ENCODE measurements at regions not wholly inside any gene's neighbourhood (a gene's known extent, or its start where the extent isn't known, plus 50 kb on each side); places are given as distances from the start of the nearest gene placed in this dataset.

DNA sequence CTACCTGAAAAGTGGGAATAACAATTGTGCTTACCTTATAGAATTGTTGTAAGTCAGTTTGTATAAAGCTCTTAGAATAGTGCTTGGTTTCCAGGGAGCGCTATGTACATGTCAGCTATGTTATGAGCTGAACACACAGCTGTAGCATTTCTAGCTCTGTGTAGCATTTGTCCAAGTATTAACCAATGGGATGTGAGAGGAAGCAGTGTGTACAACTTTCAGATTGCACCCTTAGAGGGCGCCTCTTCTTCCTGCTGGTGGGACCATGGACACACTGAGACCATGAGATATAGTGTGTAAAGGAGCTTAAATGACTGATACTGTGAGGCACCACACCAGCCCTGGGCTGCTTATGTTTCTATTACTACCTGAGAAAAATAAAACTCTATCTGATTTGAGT, 380.2 kb downstream of the LNPK start:
- H3K36me3 ChIP-seq (ENCODE audit: insufficient read depth, low read length): no peaks in the 10 kb centered on the region
- no peaks in the 10 kb centered on the region for H3F3A ChIP-seq (ENCODE audit: insufficient read depth, low read length)
- H4K20me1 ChIP-seq (ENCODE audit: insufficient read depth, low read length): no peaks in the 10 kb centered on the region
- H3K9ac ChIP-seq (ENCODE audit: low read length): no peak overlapping the region
- no peaks in the 10 kb centered on the region for H3K9me2 ChIP-seq (ENCODE audit: low read depth, low read length)
- no peak overlapping the region for H2AFZ ChIP-seq (ENCODE audit: low read length)
- no peak for TF ChIP-seq EZH2 (IDR thresholded peaks at IDR 0.05; ENCODE audit: borderline replicate concordance, low read length)
- TF ChIP-seq, protein P1, sequence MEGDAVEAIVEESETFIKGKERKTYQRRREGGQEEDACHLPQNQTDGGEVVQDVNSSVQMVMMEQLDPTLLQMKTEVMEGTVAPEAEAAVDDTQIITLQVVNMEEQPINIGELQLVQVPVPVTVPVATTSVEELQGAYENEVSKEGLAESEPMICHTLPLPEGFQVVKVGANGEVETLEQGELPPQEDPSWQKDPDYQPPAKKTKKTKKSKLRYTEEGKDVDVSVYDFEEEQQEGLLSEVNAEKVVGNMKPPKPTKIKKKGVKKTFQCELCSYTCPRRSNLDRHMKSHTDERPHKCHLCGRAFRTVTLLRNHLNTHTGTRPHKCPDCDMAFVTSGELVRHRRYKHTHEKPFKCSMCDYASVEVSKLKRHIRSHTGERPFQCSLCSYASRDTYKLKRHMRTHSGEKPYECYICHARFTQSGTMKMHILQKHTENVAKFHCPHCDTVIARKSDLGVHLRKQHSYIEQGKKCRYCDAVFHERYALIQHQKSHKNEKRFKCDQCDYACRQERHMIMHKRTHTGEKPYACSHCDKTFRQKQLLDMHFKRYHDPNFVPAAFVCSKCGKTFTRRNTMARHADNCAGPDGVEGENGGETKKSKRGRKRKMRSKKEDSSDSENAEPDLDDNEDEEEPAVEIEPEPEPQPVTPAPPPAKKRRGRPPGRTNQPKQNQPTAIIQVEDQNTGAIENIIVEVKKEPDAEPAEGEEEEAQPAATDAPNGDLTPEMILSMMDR (IDR thresholded peaks at IDR 0.05; ENCODE audit: low read length): no peak; the same call in 1 of the 2 replicates
- H3K27me3 ChIP-seq (ENCODE audit: insufficient read depth, low read length): no peaks in the 10 kb centered on the region
- no peak overlapping the region for H3K4me2 ChIP-seq (ENCODE audit: low read length)
- no peaks in the 10 kb centered on the region for H3K4me1 ChIP-seq (ENCODE audit: insufficient read depth, low read length, severe bottlenecking)
- no peak overlapping the region for H3K27ac ChIP-seq (ENCODE audit: low read depth, low read length, poor library complexity, severe bottlenecking)
- H3K79me2 ChIP-seq (ENCODE audit: insufficient read depth, low read length): no peaks in the 10 kb centered on the region
- H3K4me3 ChIP-seq (ENCODE audit: low read depth, low read length, poor library complexity, severe bottlenecking): no peak overlapping the region
- H3K9me3 ChIP-seq (ENCODE audit: low read length): no peaks in the 10 kb centered on the region

DNA sequence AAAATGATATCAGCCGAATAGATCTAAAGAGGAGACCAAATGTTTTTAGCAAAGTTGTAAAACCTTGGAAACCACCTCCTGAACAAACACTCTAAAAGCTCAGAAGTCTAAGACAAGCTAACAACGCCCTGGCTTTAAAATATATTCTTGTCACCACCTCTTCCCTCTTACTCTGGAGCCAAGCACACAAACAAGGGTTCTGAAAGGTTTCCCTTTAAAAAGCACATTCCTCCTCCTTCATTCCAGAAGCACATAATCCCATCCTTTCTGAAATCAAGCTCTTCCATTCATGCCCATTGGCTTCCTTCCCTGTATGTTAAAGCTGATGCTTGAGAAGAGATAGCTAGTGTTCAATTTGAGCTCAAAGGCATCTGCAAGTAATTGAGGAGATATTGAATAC, 382.0 kb downstream of the LNPK start:
- no peaks in the 10 kb centered on the region for H3F3A ChIP-seq (ENCODE audit: insufficient read depth, low read length)
- no peaks in the 10 kb centered on the region for H3K4me1 ChIP-seq (ENCODE audit: insufficient read depth, low read length, severe bottlenecking)
- H3K79me2 ChIP-seq (ENCODE audit: insufficient read depth, low read length): no peaks in the 10 kb centered on the region
- no peaks in the 10 kb centered on the region for H3K27me3 ChIP-seq (ENCODE audit: insufficient read depth, low read length)
- H2AFZ ChIP-seq (ENCODE audit: low read length): no peak overlapping the region
- H3K9ac ChIP-seq (ENCODE audit: low read length): no peak overlapping the region
- no peaks in the 10 kb centered on the region for H3K9me2 ChIP-seq (ENCODE audit: low read depth, low read length)
- H3K4me3 ChIP-seq (ENCODE audit: low read depth, low read length, poor library complexity, severe bottlenecking): no peak overlapping the region
- H4K20me1 ChIP-seq (ENCODE audit: insufficient read depth, low read length): no peaks in the 10 kb centered on the region
- TF ChIP-seq, protein P1 (IDR thresholded peaks at IDR 0.05; ENCODE audit: low read length): no peak
- no peak for TF ChIP-seq EZH2 (IDR thresholded peaks at IDR 0.05; ENCODE audit: borderline replicate concordance, low read length)
- H3K27ac ChIP-seq (ENCODE audit: low read depth, low read length, poor library complexity, severe bottlenecking): no peak overlapping the region
- H3K36me3 ChIP-seq (ENCODE audit: insufficient read depth, low read length): no peaks in the 10 kb centered on the region
- H3K9me3 ChIP-seq (ENCODE audit: low read length): no peaks in the 10 kb centered on the region
- no peak overlapping the region for H3K4me2 ChIP-seq (ENCODE audit: low read length)

DNA sequence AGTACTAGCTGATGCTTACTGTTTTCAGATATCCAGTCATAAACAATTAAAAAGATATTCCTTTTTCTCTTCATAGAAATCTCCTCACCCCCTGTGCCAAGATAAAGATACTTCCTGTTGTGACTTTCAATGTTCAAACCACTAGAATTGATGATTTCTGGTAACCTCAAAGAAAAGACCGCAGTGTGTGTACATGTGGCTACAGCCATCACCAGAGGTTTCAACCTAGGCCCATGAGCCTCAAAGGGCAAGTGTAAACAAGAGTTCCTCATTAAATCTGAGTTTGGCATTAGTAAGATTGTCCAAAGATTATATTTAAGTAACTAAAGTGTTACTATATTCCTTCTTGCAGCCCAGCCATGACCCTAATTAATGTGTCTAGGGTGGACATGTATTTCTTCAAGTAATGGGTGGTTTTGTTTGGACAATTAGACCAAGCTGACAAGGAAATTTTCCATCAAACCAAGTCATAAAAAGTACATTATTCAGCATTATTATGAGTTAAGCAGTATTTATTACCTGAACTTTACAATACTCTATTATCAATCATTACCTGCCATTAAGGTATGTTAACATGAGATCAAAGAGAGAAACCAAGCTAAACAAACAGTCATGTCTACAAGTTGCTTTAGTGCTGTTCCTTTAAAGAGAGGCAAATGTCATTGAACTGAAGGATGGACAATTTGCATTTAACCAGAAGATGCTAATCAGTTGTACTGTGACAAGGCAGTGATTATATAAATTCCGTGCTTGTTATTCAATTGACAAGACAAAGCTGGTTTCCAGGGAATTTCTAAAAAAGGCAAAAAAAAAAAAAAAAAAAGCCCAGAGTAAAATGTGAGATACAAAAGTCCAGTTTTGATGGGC, 382.7 kb downstream of the LNPK start:
- no peaks in the 10 kb centered on the region for H3F3A ChIP-seq (ENCODE audit: insufficient read depth, low read length)
- TF ChIP-seq EZH2 (IDR thresholded peaks at IDR 0.05; ENCODE audit: borderline replicate concordance, low read length): no peak
- TF ChIP-seq, protein P1 (IDR thresholded peaks at IDR 0.05; ENCODE audit: low read length): no peak
- H3K27me3 ChIP-seq (ENCODE audit: insufficient read depth, low read length): no peaks in the 10 kb centered on the region
- H3K79me2 ChIP-seq (ENCODE audit: insufficient read depth, low read length): no peaks in the 10 kb centered on the region
- no peak overlapping the region for H3K9ac ChIP-seq (ENCODE audit: low read length)
- no peaks in the 10 kb centered on the region for H3K9me2 ChIP-seq (ENCODE audit: low read depth, low read length)
- no peak overlapping the region for H3K4me2 ChIP-seq (ENCODE audit: low read length)
- no peaks in the 10 kb centered on the region for H3K36me3 ChIP-seq (ENCODE audit: insufficient read depth, low read length)
- no peaks in the 10 kb centered on the region for H3K9me3 ChIP-seq (ENCODE audit: low read length)
- H2AFZ ChIP-seq (ENCODE audit: low read length): no peak overlapping the region
- no peak overlapping the region for H3K4me3 ChIP-seq (ENCODE audit: low read depth, low read length, poor library complexity, severe bottlenecking)
- H4K20me1 ChIP-seq (ENCODE audit: insufficient read depth, low read length): no peaks in the 10 kb centered on the region
- no peak overlapping the region for H3K27ac ChIP-seq (ENCODE audit: low read depth, low read length, poor library complexity, severe bottlenecking)
- no peaks in the 10 kb centered on the region for H3K4me1 ChIP-seq (ENCODE audit: insufficient read depth, low read length, severe bottlenecking)
